ENCODE measurements at regions not wholly inside any gene's neighbourhood (a gene's known extent, or its start where the extent isn't known, plus 50 kb on each side); places are given as distances from the start of the nearest gene placed in this dataset.

DNA sequence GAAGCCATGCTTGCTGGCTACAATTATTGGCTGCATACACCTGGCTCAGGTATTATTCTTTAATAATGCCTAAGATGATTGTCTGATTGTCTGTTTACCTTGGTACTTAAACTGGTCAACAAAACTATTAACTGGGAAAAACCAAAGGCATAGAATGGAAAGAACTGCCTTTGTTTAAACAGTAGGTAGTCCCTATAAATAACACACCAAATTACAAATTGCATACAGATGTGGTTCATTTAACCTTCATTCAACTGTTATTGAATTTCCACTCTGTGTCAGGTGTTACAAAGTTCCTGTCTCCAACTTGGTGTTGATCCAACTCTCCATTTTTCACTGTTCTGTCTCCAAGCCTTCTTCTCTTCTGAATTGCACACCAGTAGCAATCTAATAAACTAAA is 79.8 kb upstream of the FSCB start:
- TF ChIP-seq, protein P1, sequence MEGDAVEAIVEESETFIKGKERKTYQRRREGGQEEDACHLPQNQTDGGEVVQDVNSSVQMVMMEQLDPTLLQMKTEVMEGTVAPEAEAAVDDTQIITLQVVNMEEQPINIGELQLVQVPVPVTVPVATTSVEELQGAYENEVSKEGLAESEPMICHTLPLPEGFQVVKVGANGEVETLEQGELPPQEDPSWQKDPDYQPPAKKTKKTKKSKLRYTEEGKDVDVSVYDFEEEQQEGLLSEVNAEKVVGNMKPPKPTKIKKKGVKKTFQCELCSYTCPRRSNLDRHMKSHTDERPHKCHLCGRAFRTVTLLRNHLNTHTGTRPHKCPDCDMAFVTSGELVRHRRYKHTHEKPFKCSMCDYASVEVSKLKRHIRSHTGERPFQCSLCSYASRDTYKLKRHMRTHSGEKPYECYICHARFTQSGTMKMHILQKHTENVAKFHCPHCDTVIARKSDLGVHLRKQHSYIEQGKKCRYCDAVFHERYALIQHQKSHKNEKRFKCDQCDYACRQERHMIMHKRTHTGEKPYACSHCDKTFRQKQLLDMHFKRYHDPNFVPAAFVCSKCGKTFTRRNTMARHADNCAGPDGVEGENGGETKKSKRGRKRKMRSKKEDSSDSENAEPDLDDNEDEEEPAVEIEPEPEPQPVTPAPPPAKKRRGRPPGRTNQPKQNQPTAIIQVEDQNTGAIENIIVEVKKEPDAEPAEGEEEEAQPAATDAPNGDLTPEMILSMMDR (IDR thresholded peaks at IDR 0.05) = no peak
- TF ChIP-seq POLR2A (IDR thresholded peaks at IDR 0.05) = no peak
- no peak for TF ChIP-seq EP300 (IDR thresholded peaks at IDR 0.05)
- TF ChIP-seq POLR2AphosphoS5 (IDR thresholded peaks at IDR 0.05) = no peak
